Activated CD4-positive, alpha-beta T cell treated with anti-CD3 and anti-CD28 coated beads for 36 hours (primary cell): ENCODE measurements at regions not wholly inside any gene's neighbourhood (a gene's known extent, or its start where the extent isn't known, plus 50 kb on each side); places are given as distances from the start of the nearest gene placed in this dataset.
"Not testable (repeated sequence)": the region's sequence is repeated elsewhere in the genome, so short reads cannot be mapped to it uniquely, and the experiment has no call there.

Source experiments
- ATAC-seq: fragments of 200-7000 bp; cut with Tn5 transposase; one replicate; pipeline ENCODE4 v1.10.0; 2021; ENCODE audit warnings: mild to moderate bottlenecking, moderate library complexity
- CTCF ChIA-PET: fragments of 350-600 bp; sonication (Branson Sonifier 250); formaldehyde crosslinking; loops from one replicate; lab custom pipeline; 2021; ENCODE audit warnings: antibody characterized with exemption; lab: Charles Lee
- POLR2A ChIA-PET: fragments of 350-600 bp; sonication (Branson Sonifier 250); formaldehyde crosslinking; loops from one replicate; lab custom pipeline; 2021; ENCODE audit warnings: antibody characterized with exemption, inconsistent platforms; lab: Charles Lee
- DNase-seq: peaks from one replicate; pipeline ENCODE4 v3.0.0-alpha.2; 2020
- H3K27ac Mint-ChIP-seq: one replicate; pipeline ENCODE4 v1.8.0; 2021; ENCODE audit warnings: mixed read lengths
- H3K27me3 Mint-ChIP-seq: one replicate; pipeline ENCODE4 v1.8.0; 2021; ENCODE audit warnings: mixed read lengths
- H3K36me3 Mint-ChIP-seq: one replicate; pipeline ENCODE4 v1.8.0; 2021; ENCODE audit warnings: low read depth, mixed read lengths
- H3K4me1 Mint-ChIP-seq: one replicate; pipeline ENCODE4 v1.8.0; 2021; ENCODE audit warnings: mixed read lengths
- H3K4me3 Mint-ChIP-seq: one replicate; pipeline ENCODE4 v1.8.0; 2021; ENCODE audit warnings: mild to moderate bottlenecking, moderate library complexity, mixed read lengths
- H3K9me3 Mint-ChIP-seq: one replicate; pipeline ENCODE4 v1.8.0; 2021; ENCODE audit warnings: low read depth, mixed read lengths
- intact Hi-C, 2 experiments: fragments of 100-400 bp; cut with DNase I in 1 of 2; cut with micrococcal nuclease in 1 of 2; formaldehyde crosslinking; loops; one replicate each; pipeline versions ENCODE4 v1.14.2 to v1.15.1; 2022 to 2024; cut with DNase I, micrococcal nuclease

- ATAC-seq (no peak), DNase-seq (no peak)
- Mint-ChIP-seq H3K27ac (no peak overlapping the region), H3K36me3 (no peaks in the 10 kb centered on the region), H3K9me3 (no peaks in the 10 kb centered on the region), H3K4me3 (no peak overlapping the region), H3K27me3 (no peaks in the 10 kb centered on the region), H3K4me1 (no peaks in the 10 kb centered on the region)
- intact Hi-C loops = no loop called here
- ChIA-PET POLR2A (no interaction called here), CTCF (interaction anchor here (0.7 kb wide), 1 partner anchor 656 kb away, joined by 5 read pairs; no protein-coding TSS in a partner anchor)
Observed at GRCh38 chr1:79232818-79233217, 226.3 kb upstream of the ADGRL4 start.

- POLR2A ChIA-PET, CTCF ChIA-PET, H3K4me1 Mint-ChIP-seq, ATAC-seq, H3K9me3 Mint-ChIP-seq, intact Hi-C loops, H3K27me3 Mint-ChIP-seq, H3K36me3 Mint-ChIP-seq, H3K27ac Mint-ChIP-seq, H3K4me3 Mint-ChIP-seq, DNase-seq: not testable (repeated sequence)
Observed at GRCh38 chr1:79230751-79231150, 224.2 kb upstream of the ADGRL4 start.

DNA sequence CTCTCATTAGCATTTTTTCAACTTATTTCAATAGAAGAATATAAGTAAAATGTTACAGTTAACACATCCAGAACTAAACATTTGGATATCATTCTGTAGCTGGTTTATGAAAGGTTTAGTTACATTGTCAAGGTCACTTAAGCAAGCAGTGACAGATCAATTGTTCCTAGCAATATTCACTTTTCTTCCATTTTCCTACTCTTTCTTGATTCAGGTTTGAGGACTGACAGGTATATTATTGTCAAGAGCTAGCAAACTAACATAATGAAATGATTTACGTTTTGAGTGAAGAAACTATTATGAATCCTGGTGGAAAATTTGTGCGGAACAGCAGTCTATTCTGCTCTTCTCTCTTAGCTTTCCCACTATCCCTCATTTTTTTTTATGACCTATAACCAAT, 220.4 kb upstream of the ADGRL4 start:
- ATAC-seq (no peak), DNase-seq (no peak)
- no peak overlapping the region for H3K4me3 Mint-ChIP-seq
- no peaks in the 10 kb centered on the region for H3K4me1 Mint-ChIP-seq
- ChIA-PET CTCF (no interaction called here), POLR2A (no interaction called here)
- intact Hi-C loops = no loop called here
- H3K27me3 Mint-ChIP-seq = no peaks in the 10 kb centered on the region
- no peaks in the 10 kb centered on the region for H3K36me3 Mint-ChIP-seq
- H3K27ac Mint-ChIP-seq = no peak overlapping the region
- H3K9me3 Mint-ChIP-seq = peaks cover 3% of the 10 kb centered on the region

DNA sequence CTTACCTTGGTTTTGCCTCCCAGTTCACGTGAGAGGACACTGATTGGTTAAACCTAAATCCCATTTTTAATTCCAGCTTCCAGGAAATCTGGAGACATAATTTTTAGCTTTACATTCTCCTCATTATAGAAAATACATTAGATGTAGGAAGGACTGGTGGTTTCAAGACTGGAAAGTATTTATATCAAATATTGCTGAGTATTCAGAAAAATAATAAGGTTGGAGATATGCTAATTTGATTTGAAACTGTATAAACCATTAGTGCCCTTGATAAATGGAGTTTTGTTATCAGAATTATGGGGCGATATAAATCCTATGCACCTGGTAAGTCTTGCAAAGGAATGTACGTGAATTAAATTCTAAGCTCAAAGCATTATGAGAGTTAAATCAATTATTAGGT, 218.0 kb upstream of the ADGRL4 start:
- no peak for DNase-seq
- peaks cover 10% of the 10 kb centered on the region for H3K9me3 Mint-ChIP-seq
- intact Hi-C loops = no loop called here
- no peak overlapping the region for H3K4me3 Mint-ChIP-seq
- H3K4me1 Mint-ChIP-seq = no peaks in the 10 kb centered on the region
- H3K27ac Mint-ChIP-seq = no peak overlapping the region
- ATAC-seq = no peak
- no peaks in the 10 kb centered on the region for H3K36me3 Mint-ChIP-seq
- no peaks in the 10 kb centered on the region for H3K27me3 Mint-ChIP-seq
- ChIA-PET POLR2A (no interaction called here), CTCF (no interaction called here)

DNA sequence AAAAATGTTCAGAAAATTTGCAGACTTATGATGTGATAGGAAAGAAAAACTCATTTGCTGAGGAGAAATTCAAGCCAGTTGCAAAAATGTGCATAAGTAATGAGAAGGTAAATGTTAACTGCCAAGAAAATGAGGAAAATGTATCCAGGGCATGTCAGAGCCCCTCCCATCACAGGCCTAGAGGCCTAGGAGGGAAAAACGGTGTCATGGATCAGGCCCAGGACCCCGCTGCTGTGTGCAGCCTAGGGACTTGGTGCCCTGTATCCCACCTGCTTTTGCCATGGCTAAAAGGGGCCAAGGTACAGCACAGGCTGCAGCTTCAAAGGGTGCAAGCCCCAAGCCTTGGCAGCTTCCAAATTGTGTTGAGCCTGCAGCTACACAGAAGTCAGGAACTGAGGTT, 214.0 kb upstream of the ADGRL4 start:
- H3K9me3 Mint-ChIP-seq = peaks cover 10% of the 10 kb centered on the region
- no peaks in the 10 kb centered on the region for H3K4me1 Mint-ChIP-seq
- no peak overlapping the region for H3K4me3 Mint-ChIP-seq
- DNase-seq = no peak
- ChIA-PET CTCF (no interaction called here), POLR2A (no interaction called here)
- H3K27ac Mint-ChIP-seq = no peak overlapping the region
- intact Hi-C loops = no loop called here
- no peaks in the 10 kb centered on the region for H3K27me3 Mint-ChIP-seq
- no peaks in the 10 kb centered on the region for H3K36me3 Mint-ChIP-seq
- ATAC-seq = no peak

DNA sequence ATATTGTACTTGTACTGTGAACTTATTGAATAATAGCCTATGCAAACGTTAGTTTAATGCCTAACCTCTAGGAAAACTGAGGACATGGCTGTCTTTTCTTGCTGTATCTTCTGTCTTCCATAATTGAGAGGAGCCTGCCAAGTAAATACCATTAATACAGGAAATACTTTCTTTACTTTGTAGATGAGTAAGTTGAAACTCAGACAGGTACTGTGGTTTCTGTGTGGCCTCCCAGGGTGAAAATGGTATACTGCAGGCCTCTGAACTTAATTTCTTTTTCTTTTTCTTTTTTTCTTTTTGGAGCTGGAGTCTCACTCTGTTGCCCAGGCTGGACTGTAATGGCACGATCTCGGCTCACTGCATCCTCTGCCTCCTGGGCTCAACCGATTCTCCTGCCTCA, 208.8 kb upstream of the ADGRL4 start:
- H3K36me3 Mint-ChIP-seq = no peaks in the 10 kb centered on the region
- no peaks in the 10 kb centered on the region for H3K4me1 Mint-ChIP-seq
- peaks cover 6% of the 10 kb centered on the region for H3K9me3 Mint-ChIP-seq
- no peak overlapping the region for H3K27ac Mint-ChIP-seq
- ATAC-seq (no peak), DNase-seq (no peak)
- CTCF ChIA-PET = no interaction called here
- POLR2A ChIA-PET = no interaction called here
- no peak overlapping the region for H3K4me3 Mint-ChIP-seq
- intact Hi-C loops = no loop called here
- H3K27me3 Mint-ChIP-seq = no peaks in the 10 kb centered on the region

DNA sequence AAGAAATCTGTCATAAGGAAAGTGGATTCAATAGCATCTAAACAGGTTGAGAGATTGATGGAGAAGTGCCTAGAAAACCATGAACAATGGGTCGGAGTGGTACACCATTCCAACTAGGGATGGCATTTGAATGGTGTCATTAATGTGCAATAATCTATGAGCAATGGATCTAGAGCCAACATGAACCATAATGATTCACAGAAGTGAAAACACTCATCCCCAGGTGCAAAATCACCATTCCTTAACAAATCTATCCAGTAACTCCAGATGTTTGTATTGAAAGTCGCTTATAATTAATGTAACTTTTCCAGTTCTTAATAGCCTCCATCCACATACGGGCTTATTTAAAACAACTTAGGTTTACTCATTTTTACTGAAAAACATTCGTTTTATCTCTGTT, 201.3 kb upstream of the ADGRL4 start:
- CTCF ChIA-PET = no interaction called here
- POLR2A ChIA-PET = no interaction called here

DNA sequence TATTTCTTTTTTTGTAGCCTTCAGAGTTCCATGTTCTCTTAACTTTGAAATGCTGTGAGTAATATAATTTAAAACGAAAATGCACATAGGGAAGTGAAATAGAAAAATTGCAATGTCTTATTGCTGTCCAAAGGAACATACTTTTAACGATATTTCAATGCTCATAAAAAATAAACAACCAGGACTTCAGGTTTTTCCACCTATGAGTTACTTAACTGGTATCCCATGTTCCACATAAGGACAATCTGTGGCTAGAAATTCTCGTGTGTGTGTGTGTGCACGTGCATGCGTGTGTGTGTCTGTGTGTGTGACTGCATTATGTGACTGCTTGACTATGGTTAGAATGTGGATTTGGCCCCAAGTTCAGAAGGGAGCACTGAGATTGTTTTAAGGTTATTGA, 200.8 kb upstream of the ADGRL4 start:
- Mint-ChIP-seq H3K27me3 (no peaks in the 10 kb centered on the region), H3K36me3 (no peaks in the 10 kb centered on the region), H3K4me1 (no peaks in the 10 kb centered on the region), H3K9me3 (no peaks in the 10 kb centered on the region), H3K4me3 (no peak overlapping the region), H3K27ac (no peak overlapping the region)
- ChIA-PET POLR2A (no interaction called here), CTCF (no interaction called here)
- no peak for DNase-seq
- intact Hi-C loops = no loop called here
- no peak for ATAC-seq

More for the DNA sequence above, 201.3 kb upstream of the ADGRL4 start:
- H3K27me3 Mint-ChIP-seq = no peaks in the 10 kb centered on the region
- DNase-seq (no peak), ATAC-seq (no peak)
- H3K4me1 Mint-ChIP-seq = no peaks in the 10 kb centered on the region
- H3K4me3 Mint-ChIP-seq = no peak overlapping the region
- no peak overlapping the region for H3K27ac Mint-ChIP-seq
- H3K36me3 Mint-ChIP-seq = no peaks in the 10 kb centered on the region
- H3K9me3 Mint-ChIP-seq = no peaks in the 10 kb centered on the region
- intact Hi-C loops = no loop called here

DNA sequence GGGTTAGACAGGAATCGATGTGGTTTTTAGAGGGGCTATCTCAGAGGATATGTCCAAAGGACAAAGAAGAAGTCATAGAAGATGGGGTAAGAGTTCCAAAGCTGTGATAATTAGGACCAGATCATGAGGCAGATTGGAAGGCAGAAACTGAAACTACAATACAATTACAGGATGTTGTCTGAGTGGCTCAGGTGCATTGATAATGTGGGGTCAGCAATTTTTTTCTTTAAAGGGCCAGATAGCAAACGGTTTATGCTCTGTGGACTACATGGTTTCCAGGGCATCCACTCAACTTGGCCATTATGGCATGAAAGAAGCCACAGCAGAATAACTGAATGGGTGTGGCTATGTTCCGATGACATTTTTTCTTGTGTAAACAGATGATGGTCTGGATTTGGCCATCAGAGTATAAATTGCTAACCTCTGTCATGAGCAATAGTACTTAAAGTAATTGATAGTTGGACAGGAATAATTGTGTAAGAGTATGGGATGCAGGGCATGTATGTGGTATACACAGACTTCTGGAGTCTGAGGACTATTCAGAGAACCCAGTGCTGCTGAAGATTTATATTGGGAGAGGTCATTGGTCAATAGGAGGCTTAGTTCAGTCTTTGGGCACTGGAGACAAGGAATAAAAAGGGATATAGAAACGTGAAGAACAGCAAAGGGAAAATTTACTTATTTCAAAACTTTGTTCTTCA, 198.4 kb upstream of the ADGRL4 start:
- no peak for ATAC-seq
- ChIA-PET POLR2A (no interaction called here), CTCF (no interaction called here)
- H3K9me3 Mint-ChIP-seq = no peaks in the 10 kb centered on the region
- H3K27me3 Mint-ChIP-seq = no peaks in the 10 kb centered on the region
- no peak overlapping the region for H3K4me3 Mint-ChIP-seq
- no peaks in the 10 kb centered on the region for H3K36me3 Mint-ChIP-seq
- no peak overlapping the region for H3K27ac Mint-ChIP-seq
- intact Hi-C loops = no loop called here
- DNase-seq = no peak
- no peaks in the 10 kb centered on the region for H3K4me1 Mint-ChIP-seq

GRCh38 chr1:79198832-79199231, 192.3 kb upstream of the ADGRL4 start:
- H3K36me3 Mint-ChIP-seq = no peaks in the 10 kb centered on the region
- H3K4me3 Mint-ChIP-seq = no peak overlapping the region
- no peaks in the 10 kb centered on the region for H3K9me3 Mint-ChIP-seq
- CTCF ChIA-PET = interaction anchor here (1.1 kb wide), 1 partner anchor 10 kb away, joined by 3 read pairs; no protein-coding TSS in a partner anchor
- POLR2A ChIA-PET = no interaction called here
- intact Hi-C loops = no loop called here
- ATAC-seq (no peak), DNase-seq (no peak)
- no peaks in the 10 kb centered on the region for H3K27me3 Mint-ChIP-seq
- H3K4me1 Mint-ChIP-seq = no peaks in the 10 kb centered on the region
- H3K27ac Mint-ChIP-seq = no peak overlapping the region

GRCh38 chr1:79197421-79197820, 190.9 kb upstream of the ADGRL4 start:
- H3K9me3 Mint-ChIP-seq = no peaks in the 10 kb centered on the region
- DNase-seq = no peak
- H3K4me3 Mint-ChIP-seq = no peak overlapping the region
- intact Hi-C loops = loop anchor here in 1 of 2 experiments (2.0 kb wide), 1 partner anchor 359 kb away; no protein-coding TSS in a partner anchor
- POLR2A ChIA-PET = no interaction called here
- no peak for ATAC-seq
- no peaks in the 10 kb centered on the region for H3K27me3 Mint-ChIP-seq
- H3K27ac Mint-ChIP-seq = no peak overlapping the region
- peaks cover 5% of the 10 kb centered on the region for H3K4me1 Mint-ChIP-seq
- CTCF ChIA-PET = no interaction called here
- no peaks in the 10 kb centered on the region for H3K36me3 Mint-ChIP-seq

- Mint-ChIP-seq H3K4me3 (no peak overlapping the region), H3K36me3 (no peaks in the 10 kb centered on the region), H3K4me1 (peaks cover 5% of the 10 kb centered on the region), H3K27ac (no peak overlapping the region), H3K27me3 (no peaks in the 10 kb centered on the region), H3K9me3 (no peaks in the 10 kb centered on the region)
- intact Hi-C loops = loop anchor here in 1 of 2 experiments (2.0 kb wide), 1 partner anchor 357 kb away; no protein-coding TSS in a partner anchor
- no peak for DNase-seq
- ChIA-PET POLR2A (no interaction called here), CTCF (no interaction called here)
- ATAC-seq = no peak
Observed at GRCh38 chr1:79196211-79196610, 189.7 kb upstream of the ADGRL4 start.
